Transverse colon (tissue), 4 donors: ENCODE measurements at regions not wholly inside any gene's neighbourhood (a gene's known extent, or its start where the extent isn't known, plus 50 kb on each side); places are given as distances from the start of the nearest gene placed in this dataset.

Experiments
- DNase-seq: peaks from one replicate; pipeline ENCODE4 v3.0.0-alpha.2; 2019
- H3K27ac ChIP-seq, 4 donors: fragments of 200-600 bp; sonication (generic); 2 replicates each; pipeline ENCODE4 v1.5.1; 2016 to 2018; ENCODE audit warnings: inconsistent platforms in 4 of 4
- H3K27me3 ChIP-seq: fragments of 200-600 bp; sonication (generic); 2 replicates; pipeline ENCODE4 v1.5.1; 2017; ENCODE audit warnings: inconsistent platforms
- H3K36me3 ChIP-seq, 4 donors: fragments of 200-600 bp; sonication (generic); 2 replicates each; pipeline ENCODE4 v1.5.1; 2017 to 2019; ENCODE audit warnings: inconsistent platforms in 4 of 4
- H3K4me1 ChIP-seq, 4 donors: fragments of 200-600 bp; sonication (generic); 2 replicates each; pipeline ENCODE4 v1.5.1; 2017 to 2020; ENCODE audit warnings: inconsistent platforms in 4 of 4
- H3K4me3 ChIP-seq, 4 donors: fragments of 200-600 bp; sonication (generic); 1 replicate in 1 of 4; 2 replicates in 3 of 4; pipeline versions ENCODE4 v1.5.1 to v1.6.1; 2017 to 2019; ENCODE audit warnings: inconsistent platforms in 4 of 4
- H3K9me3 ChIP-seq, 2 donors: fragments of 200-600 bp; sonication (generic); 2 replicates each; pipeline ENCODE4 v1.5.1; 2017 to 2019; ENCODE audit warnings: inconsistent platforms in 2 of 2
- EP300 ChIP-seq: sonication (generic); formaldehyde crosslinking; IDR thresholded peaks from one replicate; pipeline ENCODE4 v1.6.1; 2017; ENCODE audit warnings: antibody characterized with exemption, low read depth
- POLR2A ChIP-seq: fragments of 450-650 bp; IDR thresholded peaks from one replicate; pipeline ENCODE4 v1.6.1; 2016; ENCODE audit warnings: antibody characterized with exemption, mild to moderate bottlenecking, moderate library complexity
- POLR2AphosphoS5 ChIP-seq, 3 donors: sonication (generic); formaldehyde crosslinking; IDR thresholded peaks; one replicate each; pipeline ENCODE4 v1.6.1; 2016; ENCODE audit warnings: antibody characterized with exemption in 3 of 3
- WGBS, 2 donors: methylation state at CpG; one replicate each; pipeline ENCODE4 v1.1.5; 2018; ENCODE audit warnings: low coverage in 1 of 2; 5-methylcytosine and 5-hydroxymethylcytosine counted together
- in situ Hi-C, 4 donors: fragments of 200-750 bp; cut with MboI; loops; one replicate each; pipeline versions ENCODE4 v1.15.0 to v1.15.1; 2017; ENCODE audit warnings: low sequenced_read_pairs in 3 of 4, low pct_ligation_motif_present in 1 of 4, low pct_unique_long_range_greater_than_20kb in 1 of 4
- intact Hi-C: fragments of 100-400 bp; cut with DNase I; formaldehyde crosslinking; loops from one replicate; pipeline ENCODE4 v1.15.1; 2023; ENCODE audit warnings: low total_unique reads
- TF ChIP-seq, protein P1 (sequence below), 5 experiments: fragments of 200-600 bp in 3 of 5; fragments of 450-650 bp in 2 of 5; sonication (generic) in 3 of 5; IDR thresholded peaks; 1 replicate in 2 of 5; 2 replicates in 3 of 5; pipeline ENCODE4 v1.5.1; 2016 to 2017; ENCODE audit warnings: antibody characterized with exemption in 5 of 5, inconsistent platforms in 3 of 5, mild to moderate bottlenecking in 2 of 5, moderate library complexity in 1 of 5

DNA sequence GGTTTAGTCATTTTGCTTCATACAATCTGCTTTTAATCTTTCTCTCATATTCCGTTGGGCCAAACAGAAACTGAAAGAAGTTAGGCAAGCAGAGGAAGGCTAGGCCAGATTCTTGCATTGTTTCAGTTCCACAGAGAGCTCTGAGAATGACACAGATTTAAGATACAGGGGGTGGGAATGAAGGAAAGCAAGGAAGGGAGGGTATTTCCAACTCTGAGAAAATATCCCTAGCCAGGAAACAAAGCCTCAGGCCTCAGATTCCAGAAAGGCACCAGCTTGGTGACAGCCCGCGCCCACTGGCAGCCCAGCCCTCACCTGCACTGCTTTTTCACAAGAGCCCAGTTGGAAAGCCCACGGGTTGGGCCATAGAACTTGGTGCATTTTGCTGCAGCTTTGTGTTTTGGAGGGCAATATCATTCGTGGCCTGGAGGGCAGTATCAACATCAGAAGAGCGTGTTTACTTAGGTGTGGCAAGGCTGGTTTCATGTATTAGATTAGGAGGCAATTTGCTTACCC lies 63.5 kb downstream of the ENC1 start:
- Histone ChIP-seq H3K27ac (peak overlapping the region; percentile 75 to 82 (median 80)), H3K9me3 (no peaks in the 10 kb centered on the region), H3K4me3 (peak overlapping the region in 1 of 4 donors; percentile 19), H3K4me1 (peaks cover 6 to 55% (median 30%) of the 10 kb centered on the region in 4 donors), H3K27me3 (no peaks in the 10 kb centered on the region), H3K36me3 (no peaks in the 10 kb centered on the region)
- WGBS, 2 donors, result 25 to 46% methylated on average over 1 to 6 of the region's 6 CpGs
- intact Hi-C loops (no loop called here), in situ Hi-C loops (no loop called here)
- DNase-seq, result no peak
- TF ChIP-seq, protein P1, sequence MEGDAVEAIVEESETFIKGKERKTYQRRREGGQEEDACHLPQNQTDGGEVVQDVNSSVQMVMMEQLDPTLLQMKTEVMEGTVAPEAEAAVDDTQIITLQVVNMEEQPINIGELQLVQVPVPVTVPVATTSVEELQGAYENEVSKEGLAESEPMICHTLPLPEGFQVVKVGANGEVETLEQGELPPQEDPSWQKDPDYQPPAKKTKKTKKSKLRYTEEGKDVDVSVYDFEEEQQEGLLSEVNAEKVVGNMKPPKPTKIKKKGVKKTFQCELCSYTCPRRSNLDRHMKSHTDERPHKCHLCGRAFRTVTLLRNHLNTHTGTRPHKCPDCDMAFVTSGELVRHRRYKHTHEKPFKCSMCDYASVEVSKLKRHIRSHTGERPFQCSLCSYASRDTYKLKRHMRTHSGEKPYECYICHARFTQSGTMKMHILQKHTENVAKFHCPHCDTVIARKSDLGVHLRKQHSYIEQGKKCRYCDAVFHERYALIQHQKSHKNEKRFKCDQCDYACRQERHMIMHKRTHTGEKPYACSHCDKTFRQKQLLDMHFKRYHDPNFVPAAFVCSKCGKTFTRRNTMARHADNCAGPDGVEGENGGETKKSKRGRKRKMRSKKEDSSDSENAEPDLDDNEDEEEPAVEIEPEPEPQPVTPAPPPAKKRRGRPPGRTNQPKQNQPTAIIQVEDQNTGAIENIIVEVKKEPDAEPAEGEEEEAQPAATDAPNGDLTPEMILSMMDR (IDR thresholded peaks at IDR 0.05), result peak in 2 of 5 experiments; percentile 41 to 54
- TF ChIP-seq EP300 (no peak), POLR2A (no peak), POLR2AphosphoS5 (IDR thresholded peaks at IDR 0.05) (no peak)

DNA sequence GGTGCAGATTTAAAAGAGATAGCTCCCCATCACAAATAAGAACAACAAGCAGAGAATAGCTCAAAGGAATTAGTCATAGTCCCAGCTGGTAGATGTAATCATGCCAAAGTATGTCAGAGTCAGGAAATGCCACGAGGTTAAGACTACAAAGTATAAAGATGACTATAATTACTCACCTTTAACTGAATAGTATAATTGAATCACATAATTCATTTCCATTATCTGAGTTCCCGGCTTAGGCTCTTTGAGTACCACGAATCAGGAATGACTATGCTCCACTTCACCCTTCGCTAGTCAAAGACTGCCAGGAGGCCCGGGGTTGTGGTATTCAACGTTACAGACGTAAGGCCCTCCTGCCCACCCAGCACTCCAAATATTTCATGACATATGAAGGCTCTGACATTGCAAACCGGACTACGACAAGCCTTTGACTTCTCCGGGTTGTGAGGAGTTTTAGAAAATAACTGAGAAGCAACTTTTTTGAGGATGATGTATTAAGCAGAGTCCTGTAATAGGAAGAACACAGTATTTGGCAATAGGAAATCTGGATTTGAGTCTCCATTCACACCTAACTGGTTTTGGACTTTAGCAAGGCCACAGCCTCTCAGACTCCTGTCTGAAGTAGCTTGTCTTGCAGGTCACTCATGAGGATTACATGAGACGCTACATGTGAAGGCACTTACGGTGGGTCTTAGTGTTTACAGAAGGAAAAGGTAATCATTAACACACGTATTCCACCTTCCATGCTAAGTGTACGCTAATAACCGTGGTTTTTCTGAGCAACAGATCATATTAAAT lies 64.6 kb downstream of the ENC1 start:
- TF ChIP-seq, protein P1 (IDR thresholded peaks at IDR 0.05), result no peak
- TF ChIP-seq POLR2A, result no peak
- no peak for TF ChIP-seq POLR2AphosphoS5 (IDR thresholded peaks at IDR 0.05)
- no peak for TF ChIP-seq EP300
- WGBS, 2 donors, result 80% methylated on average over 13 to 15 of the region's 15 CpGs
- H3K27me3 ChIP-seq, result no peaks in the 10 kb centered on the region
- H3K4me3 ChIP-seq, result no peak overlapping the region
- intact Hi-C loops, result no loop called here
- H3K9me3 ChIP-seq, result no peaks in the 10 kb centered on the region
- H3K36me3 ChIP-seq, result no peaks in the 10 kb centered on the region
- in situ Hi-C loops, result no loop called here
- DNase-seq, result no peak
- H3K27ac ChIP-seq, result peak overlapping the region; percentile 75 to 82 (median 80)
- peaks cover 6 to 48% (median 27%) of the 10 kb centered on the region in 4 donors for H3K4me1 ChIP-seq

DNA sequence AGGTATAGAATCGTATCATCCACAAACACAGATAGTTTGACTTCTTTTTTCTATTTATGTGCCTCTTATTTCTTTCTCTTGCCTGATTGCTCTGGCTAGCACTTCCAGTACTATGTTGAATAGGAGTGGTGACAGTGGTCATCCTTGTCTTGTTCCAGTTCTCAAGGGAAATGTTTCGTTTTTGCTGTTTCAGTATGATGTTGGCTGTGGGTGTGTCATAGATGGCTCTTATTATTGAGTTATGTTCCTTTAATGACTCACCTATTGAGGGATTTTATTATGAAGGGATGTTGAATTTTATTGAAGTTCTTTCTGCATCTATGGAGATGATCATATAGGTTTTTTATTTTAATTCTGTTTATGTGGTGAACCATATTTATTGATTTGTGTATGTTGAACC lies 70.3 kb downstream of the ENC1 start:
- H3K36me3 ChIP-seq, result no peaks in the 10 kb centered on the region
- TF ChIP-seq, protein P1 (IDR thresholded peaks at IDR 0.05), result no peak
- TF ChIP-seq POLR2A (no peak), EP300 (no peak), POLR2AphosphoS5 (IDR thresholded peaks at IDR 0.05) (no peak)

DNA sequence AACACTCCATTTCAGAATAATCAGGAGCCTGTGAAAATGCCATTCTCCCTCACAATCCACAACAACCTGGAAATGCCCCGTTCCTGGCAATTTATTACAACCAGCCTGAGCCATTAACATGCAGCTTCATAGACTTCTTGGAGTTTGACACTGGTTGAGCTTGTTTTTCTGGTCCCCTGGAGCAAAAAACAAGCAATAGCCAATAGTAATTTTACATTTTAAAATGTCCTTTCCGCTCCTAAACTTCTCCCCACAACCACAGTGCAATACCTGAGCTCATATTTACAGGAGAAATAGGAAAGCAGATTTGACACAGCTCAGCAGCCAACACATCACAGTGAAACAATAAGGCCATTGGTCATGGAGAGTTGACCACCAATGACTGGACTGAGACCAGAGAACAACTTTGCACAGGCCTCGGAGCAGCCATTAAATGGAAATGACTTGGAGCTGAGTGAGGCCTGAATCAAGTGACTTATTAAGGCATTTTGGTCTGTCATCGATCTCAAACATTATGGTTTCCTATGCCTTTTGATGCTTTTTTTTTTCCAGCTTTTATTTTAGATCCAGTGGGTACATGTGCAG lies 73.0 kb downstream of the ENC1 start:
- Histone ChIP-seq H3K4me1 (peaks cover 0 to 8% (median 0%) of the 10 kb centered on the region in 4 donors), H3K27me3 (no peaks in the 10 kb centered on the region), H3K27ac (no peak overlapping the region), H3K9me3 (no peaks in the 10 kb centered on the region), H3K4me3 (no peak overlapping the region), H3K36me3 (no peaks in the 10 kb centered on the region)
- no peak for DNase-seq
- intact Hi-C loops (loop anchor here (10.0 kb wide), 1 partner anchor 57 kb away; no protein-coding TSS in a partner anchor), in situ Hi-C loops (no loop called here)
- WGBS, 2 donors, result 47 to 63% methylated on average over 2 to 4 of the region's 4 CpGs
- TF ChIP-seq EP300 (no peak), POLR2AphosphoS5 (IDR thresholded peaks at IDR 0.05) (no peak), POLR2A (no peak)
- TF ChIP-seq, protein P1 (IDR thresholded peaks at IDR 0.05), result no peak

More for the DNA sequence above, 70.3 kb downstream of the ENC1 start:
- intact Hi-C loops, result no loop called here
- Histone ChIP-seq H3K27ac (no peak overlapping the region), H3K27me3 (no peaks in the 10 kb centered on the region), H3K4me1 (peaks cover 0 to 8% (median 0%) of the 10 kb centered on the region in 4 donors), H3K9me3 (no peaks in the 10 kb centered on the region), H3K4me3 (no peak overlapping the region)
- no peak for DNase-seq
- in situ Hi-C loops, result no loop called here
- WGBS, 2 donors, result 75 to 76% methylated on average over 2 of the region's 2 CpGs
